G401.6 (cell line): ENCODE measurements at regions not wholly inside any gene's neighbourhood (a gene's known extent, or its start where the extent isn't known, plus 50 kb on each side); places are given as distances from the start of the nearest gene placed in this dataset.
"Not testable (repeated sequence)": the region's sequence is repeated elsewhere in the genome, so short reads cannot be mapped to it uniquely, and the experiment has no call there.

ENCODE experiments used
- FAIRE-seq: peaks from 2 replicates; lab custom pipeline; 2012; peaks lifted over from hg19 to GRCh38; lab: Jason Lieb, UNC

DNA sequence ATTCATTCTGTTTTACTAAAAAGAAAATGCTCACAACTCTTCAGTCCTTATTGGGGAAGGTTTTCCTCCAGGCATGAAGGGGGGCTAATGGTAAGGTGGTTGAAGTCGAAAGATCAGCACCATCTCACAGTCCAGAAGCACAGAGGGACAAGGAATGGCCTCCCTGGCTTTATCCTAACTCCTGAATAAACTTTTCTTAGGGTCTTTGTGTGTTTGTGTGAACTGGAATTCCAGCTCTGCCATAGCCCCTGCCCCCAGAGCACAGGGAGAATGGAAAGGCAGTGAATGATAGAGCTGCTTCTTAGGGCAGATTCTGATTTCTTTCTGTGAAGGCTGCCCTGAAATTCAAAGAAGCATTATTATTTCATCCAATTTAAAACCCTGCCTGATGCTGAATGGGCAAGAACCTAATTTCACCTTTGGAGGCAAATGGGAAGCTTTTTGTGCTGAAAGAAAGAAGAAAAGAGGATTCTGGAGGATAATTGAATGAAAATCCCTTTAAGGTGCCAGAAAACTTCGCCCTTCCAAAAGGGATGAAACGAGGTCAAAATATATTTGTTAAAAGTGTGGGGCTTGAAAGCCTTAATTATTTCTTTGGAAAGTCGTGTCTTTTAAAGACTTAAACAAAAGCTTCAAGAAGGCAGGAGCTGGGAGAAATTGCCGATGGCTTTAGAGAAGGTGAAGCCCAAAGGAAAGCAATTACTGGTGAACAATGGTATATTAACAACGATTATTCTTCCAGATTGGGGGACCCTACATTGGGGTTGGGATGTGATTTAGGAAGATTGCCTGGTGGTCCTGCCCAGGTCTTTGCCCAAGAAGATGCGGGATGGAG, 259.9 kb upstream of the RGMA start:
- no peak for FAIRE-seq

DNA sequence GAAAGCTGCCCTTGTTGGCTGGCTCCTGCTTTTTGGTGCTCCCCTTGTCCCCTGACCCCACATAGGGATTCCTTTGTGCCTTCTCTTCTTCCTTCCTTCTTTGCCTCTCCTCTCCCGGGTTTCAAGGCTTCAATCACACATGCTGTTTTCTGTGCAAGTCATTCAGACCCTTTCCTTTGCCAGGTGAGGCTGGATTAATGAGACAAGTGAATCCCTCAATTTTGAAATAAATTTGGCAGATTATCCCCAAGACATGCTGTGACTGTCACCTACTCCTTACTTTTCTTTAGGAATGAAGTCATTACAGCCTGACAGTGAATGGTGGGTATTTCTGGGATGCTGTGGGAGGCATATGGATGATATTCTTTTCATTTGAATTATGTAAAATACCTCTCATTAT, 259.0 kb upstream of the RGMA start:
- FAIRE-seq: no peak

DNA sequence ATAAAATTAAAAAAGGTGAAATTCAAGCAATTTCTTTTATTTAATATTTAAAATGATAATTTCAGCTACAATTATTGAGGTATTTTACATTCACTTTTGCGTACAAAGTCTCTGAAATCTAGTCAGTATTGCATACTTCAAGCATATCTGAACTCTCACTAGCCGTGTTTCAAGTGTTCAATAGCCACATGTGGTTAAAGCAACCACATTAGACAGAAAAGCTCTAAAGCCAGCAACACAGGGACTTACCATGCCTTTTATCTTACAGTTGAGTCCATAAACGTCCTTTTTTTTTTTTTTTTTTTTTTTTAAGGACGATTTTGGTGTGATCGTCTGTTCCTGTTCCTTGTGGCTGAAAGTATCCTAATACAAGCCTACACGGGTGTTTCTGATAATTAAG, 257.0 kb upstream of the RGMA start:
- FAIRE-seq: no peak

DNA sequence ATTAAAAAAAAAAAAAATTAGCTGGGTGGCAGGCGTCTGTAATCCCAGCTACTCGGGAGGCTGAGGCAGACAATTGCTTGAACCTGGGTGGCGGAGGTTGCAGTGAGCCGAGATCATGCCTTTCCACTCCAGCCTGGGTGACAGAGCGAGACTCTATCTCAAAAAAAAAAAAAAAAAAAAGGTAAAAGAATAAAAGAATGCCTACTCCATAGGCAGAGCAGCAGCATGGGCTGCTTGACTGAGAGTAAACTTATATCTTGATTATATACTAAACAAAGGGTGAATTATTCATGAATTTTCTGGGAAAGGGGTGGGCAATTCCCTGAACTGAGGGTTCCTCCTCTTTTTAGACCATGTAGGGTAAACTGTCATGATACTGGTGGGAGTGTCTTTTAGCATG, 254.4 kb upstream of the RGMA start:
- FAIRE-seq: not testable (repeated sequence)

DNA sequence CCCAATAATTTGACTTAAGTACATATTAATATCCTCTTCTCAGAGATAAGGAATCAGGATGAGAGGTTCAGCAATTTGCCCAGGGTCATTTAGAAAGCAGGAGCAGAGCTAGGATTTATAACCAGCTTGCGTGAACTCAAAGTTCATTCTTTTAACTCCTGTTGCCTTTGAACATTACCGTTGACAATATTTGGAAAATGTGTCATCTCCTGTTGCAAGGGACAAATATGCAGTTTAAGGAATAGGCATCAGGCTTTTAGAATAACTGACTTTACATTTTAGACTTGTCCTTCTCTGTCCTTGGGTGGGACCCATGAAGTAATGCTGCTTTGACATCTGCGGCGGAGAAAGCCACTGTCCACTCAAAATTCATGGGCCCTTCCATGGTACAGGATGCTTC, 252.2 kb upstream of the RGMA start:
- no peak for FAIRE-seq

DNA sequence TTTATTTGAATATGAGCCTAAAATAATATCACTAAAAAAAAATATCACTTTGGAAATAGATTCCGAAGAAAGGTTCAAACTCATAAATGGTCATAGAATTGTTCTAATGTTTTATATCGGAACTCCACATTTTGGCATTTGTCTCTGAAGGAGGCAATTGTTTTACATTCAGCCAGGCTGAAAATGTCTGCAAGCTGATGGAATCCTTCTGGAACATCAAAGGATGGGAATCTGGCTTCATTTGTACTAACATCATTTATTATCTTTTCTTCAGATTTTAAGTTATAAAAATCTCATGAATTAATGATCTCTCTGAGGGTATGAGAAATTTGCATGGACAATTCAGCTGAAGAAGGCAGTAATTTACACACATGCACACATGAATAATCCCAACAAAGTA, 251.4 kb upstream of the RGMA start:
- no peak for FAIRE-seq

DNA sequence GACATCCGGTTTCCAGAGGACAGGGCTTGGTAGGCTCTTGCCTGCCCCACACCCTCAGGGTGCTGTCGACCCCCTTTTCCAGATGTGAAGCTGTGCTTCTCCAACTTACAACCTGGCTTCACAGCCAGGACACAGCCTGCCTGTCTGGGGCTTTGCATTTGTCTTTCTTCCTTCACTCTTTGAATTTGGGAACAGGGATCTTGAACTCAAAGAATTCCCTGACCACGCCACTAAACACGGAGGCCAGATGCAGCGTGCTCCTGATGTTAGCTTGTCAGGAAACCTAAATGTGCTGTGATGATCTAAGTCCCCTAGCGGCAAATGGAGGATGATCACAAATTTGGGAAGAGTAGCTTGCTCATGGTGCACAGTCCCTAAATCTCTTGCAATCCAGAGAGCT, 244.8 kb upstream of the RGMA start:
- no peak for FAIRE-seq

DNA sequence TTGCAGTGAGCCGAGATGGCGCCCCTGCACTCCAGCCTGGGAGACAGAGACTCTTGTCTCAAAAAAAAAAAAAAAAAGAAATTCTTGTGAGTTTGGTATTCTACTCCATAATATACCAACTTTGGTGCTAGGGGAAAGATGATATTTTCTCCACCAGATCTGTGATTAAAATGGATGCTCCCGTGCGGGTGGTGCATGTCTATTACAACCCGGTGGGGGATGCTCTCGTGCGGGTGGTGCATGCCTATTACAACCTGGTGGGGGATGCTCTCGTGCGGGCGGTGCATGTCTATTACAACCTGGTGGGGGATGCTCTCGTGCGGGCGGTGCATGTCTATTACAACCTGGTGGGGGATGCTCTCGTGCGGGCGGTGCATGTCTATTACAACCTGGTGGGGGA, 244.1 kb upstream of the RGMA start:
- not testable (repeated sequence) for FAIRE-seq

DNA sequence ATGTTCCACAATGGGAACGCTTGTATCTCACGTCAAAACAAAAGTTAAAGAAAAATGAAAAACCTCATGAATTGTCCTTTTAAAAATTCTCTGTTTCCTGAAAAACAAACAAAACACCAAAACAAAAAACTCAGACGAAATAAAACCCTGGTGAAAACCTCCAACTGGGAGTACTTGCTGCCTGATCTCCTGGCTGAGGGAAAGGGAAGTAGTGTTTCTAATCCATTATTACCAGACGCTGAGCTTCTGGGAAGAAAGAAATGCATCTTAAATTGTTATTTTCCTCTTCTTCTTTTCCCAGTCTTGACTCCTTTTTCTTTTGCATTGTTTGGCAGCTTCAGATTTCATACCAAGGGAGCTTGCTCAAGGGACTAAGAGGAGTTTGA, 243.2 kb upstream of the RGMA start:
- no peak for FAIRE-seq

DNA sequence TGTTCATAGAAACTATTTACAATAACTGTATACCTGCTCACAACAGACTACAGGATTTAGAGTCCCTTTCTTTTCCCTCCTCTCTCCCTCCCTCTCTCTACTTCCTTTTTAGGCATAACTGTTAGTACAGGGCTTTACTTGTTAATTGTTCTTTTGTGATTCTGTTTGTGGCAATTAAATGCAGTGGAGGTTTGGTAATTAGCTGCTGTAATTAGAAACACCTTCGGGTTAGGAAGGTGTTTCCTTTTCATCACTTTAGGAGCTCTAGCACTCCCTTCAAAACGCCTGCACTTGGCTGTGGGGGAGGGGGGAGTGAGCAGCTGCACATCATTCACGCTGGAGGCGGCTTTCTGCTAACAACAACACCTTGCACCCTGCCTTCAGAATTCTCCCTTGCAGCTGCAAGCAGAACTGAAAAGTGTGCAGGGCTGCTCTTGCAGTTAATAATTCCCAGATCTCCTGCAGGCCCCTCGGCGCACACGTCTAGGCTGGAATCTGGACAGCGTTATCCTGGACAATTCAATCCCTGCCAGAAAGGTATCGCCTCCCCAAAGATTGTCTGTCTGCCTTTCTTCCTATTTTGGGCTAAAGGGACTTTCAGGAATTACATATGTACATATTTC, 242.6 kb upstream of the RGMA start:
- no peak for FAIRE-seq

DNA sequence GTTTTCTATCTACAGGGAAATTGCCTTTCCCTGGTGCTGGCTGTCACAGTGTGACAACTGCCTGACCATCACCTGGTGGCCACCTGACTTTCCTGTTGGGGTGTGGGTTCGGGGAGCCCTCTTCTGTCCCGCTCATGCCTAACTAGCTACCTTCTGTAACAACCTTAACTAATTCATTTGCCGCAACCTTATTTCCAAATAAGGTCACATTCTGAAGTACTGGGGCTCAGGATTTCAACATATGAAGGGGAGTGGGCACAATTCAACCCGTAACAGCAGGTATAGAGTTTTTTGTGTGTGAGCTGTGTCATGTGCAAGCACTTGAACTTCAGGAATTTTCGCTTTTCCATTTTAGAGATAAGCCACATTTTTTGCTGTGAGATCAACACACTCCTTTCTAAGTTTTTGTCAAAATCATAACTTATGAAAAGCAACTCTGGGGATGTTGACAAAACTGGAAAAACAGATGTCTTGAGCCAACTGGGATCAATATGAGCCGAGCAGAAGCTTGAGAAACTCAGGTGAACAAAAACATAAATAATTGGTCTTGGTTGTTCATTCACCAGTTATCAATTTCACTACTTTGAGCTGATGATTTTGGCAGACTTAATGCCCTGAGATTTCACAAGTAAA, 242.0 kb upstream of the RGMA start:
- no peak for FAIRE-seq

DNA sequence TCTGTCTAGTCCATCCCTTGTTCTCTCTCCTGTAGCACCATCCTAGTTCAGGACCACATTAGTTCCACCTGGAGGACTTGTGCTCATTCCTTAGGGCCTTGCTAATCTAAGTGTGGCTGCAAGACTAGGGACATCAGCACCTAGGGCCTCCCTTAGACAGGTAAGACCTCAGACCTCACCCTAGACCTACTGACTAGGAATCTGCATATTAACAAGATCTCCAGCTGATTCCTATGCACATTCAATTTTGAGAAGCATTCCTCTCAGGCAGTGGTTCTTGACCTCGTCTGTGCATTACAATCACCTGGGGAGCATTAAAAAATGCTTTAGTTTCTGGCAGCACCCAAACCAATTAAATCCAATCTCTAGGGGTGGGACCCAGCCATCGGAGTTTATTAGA, 238.4 kb upstream of the RGMA start:
- no peak for FAIRE-seq

DNA sequence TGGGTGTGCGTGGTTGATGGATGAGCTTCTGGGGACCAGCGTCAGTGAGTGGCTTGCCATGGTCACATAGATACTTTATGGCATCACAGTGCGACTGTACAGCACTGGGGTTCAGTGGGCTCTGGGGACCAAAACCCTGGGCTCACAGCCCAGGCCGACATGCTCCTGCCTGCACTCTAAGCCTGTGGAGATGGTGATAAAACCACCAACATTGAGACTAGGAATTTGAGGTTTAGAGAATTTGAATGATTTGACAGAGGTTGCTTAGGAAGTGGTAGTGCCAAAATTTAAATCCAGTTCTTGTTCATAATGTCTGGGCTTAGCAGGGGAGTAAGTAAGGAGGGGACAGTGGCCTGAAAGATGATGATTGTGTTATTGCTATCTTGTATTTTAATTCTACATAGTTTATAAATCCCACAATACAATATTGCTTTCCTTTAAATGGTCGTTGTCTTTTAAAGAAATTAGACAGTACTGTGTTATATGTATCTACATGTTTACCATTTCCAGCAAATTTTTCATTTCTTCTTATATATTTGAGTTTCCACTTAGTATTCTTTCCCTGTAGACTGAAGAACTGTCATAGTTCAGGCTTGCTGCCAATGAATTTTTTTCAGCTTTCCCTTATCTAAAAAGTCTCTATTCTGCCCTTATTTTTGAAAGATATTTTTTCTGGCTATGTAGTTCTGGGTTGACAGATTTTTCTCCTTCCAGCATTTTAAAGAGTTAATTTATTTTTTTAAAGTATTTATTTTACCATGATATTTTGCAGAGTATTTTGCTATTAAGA, 235.4 kb upstream of the RGMA start:
- no peak for FAIRE-seq

DNA sequence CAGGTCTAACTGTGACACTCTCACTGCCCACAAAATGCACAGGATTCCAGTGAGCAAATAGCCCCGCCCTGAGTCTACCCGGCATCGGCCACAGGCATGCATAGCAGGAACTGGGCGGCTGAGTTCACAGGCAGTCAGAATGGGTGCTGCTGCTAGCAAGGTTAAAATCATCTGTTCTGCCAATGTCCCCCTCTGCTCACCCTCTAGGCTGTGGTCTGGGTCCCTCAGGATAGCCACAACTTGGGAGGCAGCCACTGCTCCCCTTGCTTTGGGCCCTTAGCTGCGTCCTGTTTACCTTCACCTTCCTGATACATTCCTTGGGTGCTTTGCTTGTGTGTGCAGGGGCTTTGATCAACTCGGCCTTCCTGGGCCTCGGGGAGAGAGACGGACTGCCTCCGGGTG, 232.9 kb upstream of the RGMA start:
- no peak for FAIRE-seq

DNA sequence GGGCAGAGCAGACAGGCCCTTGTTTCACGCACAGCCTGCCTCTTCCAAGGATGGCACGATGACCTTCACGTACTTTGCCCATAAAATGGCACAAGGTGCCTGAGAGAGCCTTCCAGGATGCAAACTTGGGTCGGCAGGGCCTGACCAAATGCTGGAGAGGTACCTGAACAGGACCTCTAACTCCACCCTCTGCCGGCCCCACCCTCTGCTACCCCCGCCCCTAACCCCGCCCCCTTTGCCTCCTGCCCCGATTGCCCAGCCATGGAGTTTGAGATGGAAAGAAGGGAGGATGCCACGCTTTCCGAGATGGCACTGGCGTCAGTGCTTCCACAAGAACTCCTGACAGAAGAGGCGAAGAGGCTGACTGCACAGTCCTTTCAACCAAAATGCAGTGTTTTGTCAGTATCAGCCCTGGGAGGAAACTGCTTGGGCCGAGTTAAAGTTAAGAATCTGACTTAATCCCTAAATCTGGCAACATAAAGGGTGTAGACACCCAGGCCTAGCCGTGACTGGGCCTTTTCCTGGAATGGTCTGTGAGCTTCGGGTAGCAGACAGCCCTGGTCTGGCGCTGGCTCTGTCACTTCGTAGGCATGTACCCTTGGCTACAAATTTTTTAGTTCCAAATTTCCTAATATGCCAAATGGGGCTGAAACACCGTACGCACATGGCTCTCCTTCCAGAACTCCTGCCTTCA, 230.3 kb upstream of the RGMA start:
- FAIRE-seq: no peak

DNA sequence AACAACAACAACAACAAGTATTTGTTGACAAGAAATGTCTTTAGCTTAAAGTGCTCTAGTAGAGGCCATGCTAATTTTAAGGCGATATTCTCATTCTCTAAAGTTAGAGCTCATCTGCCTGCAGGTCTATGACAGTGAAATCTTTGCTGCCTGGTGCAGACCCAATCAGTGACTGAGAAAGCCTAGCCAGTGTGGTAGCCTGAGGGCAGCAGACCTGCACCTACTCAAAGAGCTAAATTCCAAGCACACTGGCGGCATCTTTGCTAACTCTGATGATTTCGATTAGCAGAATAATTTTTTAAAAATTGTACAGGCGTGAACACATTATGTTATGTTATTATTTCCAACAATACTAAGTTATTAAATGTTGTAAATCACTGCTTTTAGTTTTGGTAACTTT, 228.8 kb upstream of the RGMA start:
- no peak for FAIRE-seq

DNA sequence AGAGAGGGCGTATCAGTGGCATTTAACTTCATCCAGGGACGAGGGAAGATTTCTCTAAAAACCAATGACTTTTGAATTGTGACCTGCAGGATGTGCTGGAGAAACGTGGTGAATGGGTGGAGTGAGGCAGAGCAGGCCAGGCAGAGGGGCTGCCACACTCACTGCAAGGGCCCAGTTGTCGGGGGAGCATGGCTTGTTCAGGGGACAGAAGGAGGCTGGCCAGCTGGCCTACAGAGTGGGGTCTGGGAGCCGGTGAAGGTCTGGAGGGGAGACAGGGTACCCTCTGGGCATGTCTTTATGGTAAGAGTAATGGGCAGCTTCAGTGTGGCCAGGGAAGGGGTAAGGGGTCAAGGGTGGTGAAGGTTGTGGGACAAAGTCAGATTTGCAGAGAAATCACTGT, 225.2 kb upstream of the RGMA start:
- FAIRE-seq: no peak

DNA sequence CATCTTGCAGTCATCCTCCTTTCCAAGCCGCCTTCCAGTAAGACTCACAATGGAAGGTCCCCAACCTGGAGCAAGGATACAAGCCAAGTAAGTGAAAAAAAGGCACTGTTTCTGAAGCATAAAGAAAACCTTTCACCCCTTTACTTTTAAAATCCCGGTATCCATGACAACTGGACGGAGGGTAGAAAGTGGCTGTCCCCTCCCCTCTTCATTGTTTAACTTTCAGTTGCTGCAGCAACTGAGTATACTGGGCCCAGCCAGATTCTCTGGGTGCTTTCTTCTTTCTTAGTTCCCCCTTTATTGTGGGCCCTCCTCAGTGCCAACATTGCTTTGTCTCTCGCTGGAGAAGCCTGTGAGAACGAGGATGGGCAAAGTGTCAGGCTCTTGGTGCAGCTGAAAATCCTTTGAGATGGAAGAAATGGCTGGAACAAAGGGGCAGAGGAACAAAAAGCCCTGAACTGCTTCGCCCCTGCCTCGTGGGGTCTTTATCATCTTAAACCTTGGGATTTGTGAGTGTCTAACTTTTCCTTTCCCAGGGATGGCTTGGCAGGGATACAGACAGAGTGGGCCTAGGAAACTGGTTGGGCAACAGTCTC, 224.0 kb upstream of the RGMA start:
- no peak for FAIRE-seq

DNA sequence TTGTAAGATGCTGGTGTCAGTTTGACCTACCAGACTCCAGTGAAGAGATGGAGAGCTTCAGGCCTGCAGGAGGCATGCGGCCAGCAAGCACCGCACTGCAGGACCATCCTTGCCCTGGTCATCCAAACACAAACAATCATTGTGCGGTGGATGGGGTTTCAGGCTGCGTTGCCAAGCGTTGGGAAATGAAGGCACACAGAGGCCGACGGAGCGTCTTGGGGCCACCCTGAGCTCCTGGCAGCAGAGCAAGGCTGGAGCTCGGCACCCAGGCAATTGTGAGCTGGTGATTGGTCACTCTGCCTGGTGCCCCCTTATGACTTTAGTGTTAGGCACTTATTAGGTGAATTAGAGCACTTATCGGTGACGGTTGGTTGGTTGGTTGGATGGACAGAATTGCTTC, 222.6 kb upstream of the RGMA start:
- FAIRE-seq: no peak

DNA sequence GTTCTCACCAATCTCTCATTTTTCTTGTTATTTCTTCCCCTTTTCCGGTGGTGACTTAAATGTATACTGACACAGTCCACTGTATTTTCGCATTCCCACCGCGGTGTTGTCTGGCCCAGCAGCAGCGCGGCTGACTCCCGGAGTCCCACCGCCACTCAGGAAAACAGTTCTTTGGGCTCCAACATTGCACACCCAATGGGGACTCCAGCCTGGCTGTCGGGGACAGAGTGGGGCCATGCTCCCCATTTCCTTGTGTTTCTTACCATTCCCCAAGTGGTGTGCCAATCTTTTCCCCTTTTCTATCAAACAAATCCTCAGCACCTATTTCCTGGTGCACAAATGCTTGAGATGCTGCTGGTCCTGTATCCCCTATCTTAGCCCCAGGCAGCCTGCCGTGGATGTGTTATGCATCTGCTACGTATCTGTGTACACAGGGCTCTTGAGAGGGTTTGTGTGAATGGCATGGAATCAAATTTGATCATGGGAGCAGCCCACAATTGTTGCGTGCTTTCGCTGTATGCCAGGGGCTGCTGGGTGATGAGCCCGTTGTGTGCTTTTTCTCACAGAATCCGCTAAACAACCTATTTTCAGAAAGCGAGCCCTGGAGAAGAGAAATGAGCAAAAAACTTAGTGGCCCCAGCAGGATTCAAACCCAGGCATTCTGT, 219.1 kb upstream of the RGMA start:
- no peak for FAIRE-seq

DNA sequence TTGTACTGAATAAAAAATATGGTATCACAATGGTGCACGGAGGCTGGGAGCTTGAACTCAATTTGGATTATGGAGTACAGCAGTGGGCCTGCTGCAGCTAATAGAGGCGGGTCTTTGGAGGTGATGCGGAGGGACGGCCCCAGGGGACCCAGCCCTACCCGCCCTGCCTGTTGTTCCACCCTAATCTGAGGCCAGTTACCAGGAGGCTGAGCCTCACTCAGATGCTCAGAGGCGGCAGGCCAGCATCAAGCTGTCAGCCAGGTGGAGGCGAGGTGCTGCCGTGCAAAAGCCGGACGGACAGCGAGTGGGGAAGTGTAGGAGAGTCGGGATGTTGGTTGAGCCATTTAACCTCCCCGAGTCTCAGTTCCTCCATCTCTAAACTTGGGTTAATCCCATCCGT, 218.5 kb upstream of the RGMA start:
- FAIRE-seq: no peak
